ENCODE measurements at regions not wholly inside any gene's neighbourhood (a gene's known extent, or its start where the extent isn't known, plus 50 kb on each side); places are given as distances from the start of the nearest gene placed in this dataset.
A peak's percentile ranks its signal among the peaks of the same experiment; 100 is the strongest.

DNA sequence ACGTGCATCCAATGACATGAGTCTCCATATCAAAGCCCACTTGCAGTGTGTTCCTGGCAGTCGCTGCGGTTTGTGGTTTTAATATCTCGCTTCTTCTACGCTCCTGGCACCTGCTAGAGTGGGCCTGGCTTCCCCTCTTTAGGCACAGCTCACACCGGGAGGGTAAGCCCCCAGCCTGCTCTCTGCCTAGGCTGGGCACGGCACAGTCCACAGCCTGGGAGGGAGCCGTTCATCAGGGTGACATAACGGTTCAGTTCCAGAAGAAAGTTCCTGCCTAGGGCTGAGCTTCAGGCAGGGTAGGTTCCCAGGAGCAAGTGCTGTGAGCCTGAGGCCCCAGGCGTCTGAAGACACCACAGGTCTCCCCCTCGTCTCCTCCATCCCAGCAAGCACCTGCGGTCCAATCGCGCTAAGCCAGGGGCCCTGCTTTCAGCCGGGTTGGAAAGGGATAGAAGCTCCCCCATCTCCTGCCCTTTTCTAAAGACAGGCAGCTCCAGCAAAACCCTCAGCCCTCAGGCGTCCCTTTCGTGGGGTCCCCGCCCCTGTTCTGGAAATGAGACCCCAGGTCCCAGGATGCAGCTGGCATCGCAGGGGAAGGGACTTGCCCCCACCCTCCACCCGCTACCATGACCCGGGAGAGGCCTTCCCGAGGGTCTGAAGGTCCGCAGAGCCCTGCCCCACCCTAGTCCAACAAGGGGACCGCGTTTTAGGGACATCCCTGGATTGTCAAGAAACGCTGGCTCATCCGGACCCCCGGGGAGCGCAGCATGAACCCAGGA is 121.6 kb upstream of the ZNF507 start:
- DNase-seq (ENCODE audit: low read depth in 3 of 3, low spot score in 1 of 3), result no peak

DNA sequence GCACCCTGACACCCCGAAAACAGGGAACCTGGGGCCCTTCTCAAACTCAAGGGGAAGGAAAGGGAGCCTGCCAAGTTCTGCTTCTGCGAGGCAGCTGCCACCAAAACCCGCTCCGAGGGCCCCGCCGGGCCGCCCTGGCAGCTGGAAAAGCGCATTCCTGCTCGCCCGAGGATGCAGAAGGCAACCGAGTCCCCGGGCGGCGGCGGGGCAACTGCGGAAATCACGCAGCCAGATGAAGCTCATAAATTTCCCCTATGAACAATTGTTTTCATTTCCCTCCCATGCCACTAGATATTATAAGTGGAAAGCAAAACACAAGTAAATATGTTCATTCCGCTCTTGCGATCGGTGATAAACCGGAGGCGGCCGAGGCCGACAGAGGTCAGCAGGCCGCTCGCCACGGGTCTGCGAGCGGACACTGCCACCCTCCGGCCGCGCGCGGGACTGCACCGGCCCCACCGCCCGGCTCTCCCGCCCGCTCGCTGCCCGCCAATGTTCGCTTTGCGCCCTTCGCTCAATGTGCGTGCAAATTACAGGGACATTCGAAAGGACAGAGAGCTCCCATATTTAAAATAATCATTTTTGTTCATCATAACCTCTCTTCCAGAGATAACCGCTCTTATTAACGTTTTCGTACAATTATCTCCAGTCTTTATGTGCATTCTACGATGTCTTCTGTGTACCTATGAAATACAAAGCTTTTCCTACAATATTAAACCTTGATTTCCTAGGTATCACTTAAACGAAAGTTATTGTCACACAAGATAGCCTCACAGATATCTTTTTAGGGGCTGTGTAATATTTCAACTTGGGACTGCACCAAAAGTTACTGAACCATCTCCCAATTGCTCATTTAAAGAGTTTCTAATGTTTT is 120.8 kb upstream of the ZNF507 start:
- DNase-seq (ENCODE audit: low read depth in 3 of 3, low spot score in 1 of 3), result peak in 2 of 3 donors; percentile 23 to 55

DNA sequence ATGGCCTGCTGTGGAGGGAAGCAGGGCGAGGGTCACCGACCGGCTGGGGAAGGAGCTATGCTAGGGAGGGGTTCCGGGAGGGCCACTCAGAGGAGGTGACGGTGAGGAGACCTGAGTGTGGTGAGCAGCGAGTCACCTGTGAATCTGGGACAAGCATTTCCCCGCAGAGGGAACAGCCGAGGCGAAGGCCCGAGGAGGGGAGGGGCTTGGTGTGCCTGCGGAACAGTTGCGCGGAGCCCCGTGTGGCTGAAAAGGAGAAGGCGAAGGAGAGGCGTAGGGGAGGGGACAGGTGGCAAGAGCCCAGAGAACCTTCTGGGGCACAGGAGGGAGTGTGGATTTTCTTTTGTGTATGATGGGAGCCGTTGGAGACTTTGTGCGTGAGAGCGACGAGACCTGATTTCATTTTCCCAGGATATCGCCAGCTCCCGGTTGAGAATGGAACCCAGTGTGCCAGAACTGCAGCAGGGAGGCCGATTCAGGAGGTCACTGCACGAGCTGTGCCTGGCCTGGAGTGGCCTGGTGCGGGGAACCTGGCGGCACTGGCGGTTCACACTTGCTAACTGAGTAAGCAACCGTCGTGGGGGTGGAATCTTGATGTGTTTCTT is 117.7 kb upstream of the ZNF507 start:
- DNase-seq (ENCODE audit: low read depth in 3 of 3, low spot score in 1 of 3), result no peak

DNA sequence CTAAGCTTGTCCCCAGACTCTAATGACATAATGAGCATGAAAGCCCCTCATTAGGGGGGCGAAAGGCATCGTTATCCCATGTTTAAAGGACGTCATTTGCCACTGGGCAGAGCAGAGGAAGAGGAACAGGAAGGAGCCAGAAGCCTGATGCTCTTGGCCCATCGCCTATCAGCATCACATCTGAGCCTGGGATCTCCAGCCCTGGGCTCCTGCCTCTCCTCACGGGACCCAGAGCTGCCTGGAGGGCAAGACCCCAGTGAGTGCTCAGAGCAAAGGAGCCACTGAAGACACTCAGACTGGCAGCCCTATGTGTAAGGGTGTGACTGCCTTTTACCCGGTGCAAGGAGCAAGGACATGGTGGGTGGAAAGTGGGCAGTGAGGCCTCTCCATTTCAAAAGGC is 115.0 kb upstream of the ZNF507 start:
- no peak for DNase-seq (ENCODE audit: low read depth in 3 of 3, low spot score in 1 of 3)

DNA sequence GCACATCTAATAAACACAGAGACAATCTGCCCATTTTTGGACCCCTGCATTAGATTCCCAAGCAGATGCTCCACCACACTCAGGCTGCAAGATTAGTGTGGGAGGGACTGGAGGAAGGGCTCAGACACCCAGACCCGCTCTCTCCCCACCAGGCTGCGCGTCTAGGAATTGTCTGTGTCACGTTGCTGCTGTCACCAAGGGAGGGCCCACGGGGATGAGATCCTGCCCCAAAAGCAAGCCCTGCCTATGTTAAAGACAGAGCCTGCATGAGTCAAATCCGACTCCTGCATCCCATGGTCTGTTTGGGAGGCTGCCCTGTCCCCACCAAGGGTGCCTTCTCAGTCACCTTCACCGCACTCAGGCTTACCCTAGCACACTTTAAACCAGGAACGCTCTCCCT is 114.4 kb upstream of the ZNF507 start:
- no peak for DNase-seq (ENCODE audit: low read depth in 3 of 3, low spot score in 1 of 3)

DNA sequence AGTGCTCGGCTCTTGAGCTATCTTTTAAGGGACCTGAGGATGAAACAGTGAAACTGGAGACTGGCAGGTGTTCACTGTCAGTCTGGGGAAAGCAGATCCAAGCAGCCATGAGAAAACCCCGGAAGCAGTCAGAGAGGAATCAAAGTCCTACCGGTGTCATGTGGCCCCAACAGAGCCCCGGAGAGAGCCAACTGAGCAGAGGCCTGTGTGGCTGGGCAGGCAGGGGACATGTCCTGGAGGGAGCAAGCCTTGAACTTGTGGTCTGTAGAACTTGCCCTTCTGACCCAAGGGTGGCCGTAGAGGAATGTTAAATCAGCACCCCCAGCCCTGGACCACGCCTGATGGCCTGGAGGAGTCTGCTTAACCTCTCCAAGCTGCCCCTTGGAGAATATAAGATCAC is 113.7 kb upstream of the ZNF507 start:
- no peak for DNase-seq (ENCODE audit: low read depth in 3 of 3, low spot score in 1 of 3)

DNA sequence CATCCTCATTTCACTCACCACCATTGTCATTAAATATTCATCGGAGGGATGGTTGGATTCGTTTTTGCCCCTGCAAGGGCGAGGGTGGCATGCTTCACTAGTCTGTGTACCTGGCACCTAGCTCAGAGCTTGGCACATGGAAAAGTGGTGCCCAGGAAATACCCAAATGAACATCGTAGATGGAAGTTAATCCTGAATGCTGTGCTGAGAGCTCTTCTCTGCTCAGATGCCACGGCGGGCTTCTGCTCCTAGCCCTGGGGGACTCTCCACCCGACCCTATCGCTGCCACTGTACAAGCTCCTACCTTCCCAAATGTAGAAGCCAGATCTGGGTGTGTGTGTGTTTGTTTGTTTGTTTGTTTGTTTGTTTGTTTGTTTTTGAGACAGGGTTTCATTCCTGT is 113.0 kb upstream of the ZNF507 start:
- no peak for DNase-seq (ENCODE audit: low read depth in 3 of 3, low spot score in 1 of 3)

DNA sequence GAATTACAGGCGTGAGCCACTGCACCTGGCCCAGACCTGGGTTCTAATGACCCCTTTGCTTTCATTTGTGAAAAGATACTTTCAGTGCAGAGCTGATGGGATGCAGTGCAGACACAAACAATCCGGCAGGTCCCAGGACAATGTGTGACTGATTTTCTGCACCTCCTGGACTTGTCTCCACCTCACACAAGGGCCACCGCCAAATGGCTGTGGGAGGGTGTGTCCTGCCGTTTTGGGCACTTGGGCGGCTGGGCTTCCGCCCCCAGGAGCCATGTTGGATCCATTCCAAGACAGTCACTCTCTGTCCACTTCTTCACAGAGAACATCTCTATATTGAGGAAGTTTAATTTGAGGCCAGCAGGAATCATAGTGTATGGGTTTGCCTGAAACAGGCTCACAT is 112.3 kb upstream of the ZNF507 start:
- no peak for DNase-seq (ENCODE audit: low read depth in 3 of 3, low spot score in 1 of 3)

DNA sequence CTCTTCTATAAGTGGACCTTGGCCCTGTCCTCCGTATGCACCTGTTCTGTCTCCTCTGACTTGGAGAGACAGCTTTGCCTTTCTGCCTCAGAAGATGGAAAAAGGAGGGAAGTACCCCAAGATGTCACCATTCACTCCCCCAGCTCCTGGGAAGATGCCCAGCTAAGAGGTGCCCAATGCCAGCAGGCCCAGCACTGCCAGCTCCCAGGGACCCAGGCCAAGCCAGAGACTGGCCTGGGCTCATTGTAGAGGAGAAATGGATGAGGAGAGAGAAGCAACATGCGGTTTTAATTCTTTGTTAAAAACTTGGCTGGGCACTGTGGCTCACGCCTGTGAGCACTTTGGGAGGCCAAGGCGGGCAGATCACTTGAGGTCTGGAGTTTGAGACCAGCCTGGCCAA is 111.5 kb upstream of the ZNF507 start:
- no peak for DNase-seq (ENCODE audit: low read depth in 3 of 3, low spot score in 1 of 3)

DNA sequence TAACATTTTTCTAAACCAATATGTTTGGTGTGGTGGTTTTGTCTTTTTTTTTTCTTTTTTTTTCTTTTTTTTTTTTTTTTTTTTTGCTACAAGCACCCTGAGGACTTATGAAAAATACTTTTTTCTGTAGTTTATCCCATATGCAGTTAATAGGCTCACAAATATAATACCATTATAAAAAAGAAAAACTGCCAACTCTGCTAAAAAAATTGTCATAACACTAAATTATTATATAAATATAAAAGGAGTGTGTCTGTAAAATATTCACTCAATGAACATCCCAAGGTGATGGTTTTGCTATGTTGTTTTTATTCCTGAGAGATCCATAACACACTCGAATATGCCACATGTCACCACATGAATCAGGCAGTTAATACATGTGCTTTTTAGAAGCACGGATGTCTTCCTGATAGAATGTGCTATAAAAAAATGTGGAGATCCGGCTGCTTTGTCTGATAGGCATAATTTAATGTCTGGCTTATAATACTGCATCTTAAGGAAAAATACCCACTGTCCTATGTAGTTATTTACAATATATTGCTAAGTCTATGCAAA is 110.7 kb upstream of the ZNF507 start:
- no peak for DNase-seq (ENCODE audit: low read depth in 3 of 3, low spot score in 1 of 3)

DNA sequence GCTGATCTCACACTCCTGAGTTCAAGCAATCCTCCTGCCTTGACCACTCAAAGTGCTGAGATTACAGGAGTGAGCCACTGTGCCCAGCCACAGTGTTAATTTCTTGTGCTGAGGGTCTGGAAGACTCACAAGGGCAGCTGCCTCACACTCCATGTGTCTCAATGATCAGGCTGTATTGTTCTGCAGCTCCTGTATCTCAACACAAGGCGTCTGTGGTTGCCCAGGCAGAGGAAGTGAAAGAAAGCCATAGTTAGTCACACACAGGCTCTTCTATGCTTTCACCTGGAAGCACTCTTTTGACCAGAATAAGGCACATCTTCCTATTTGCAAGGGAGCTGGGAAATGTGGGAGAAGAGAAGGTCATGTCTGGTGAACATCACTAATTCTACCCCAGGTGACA is 107.3 kb upstream of the ZNF507 start:
- no peak for DNase-seq (ENCODE audit: low read depth in 3 of 3, low spot score in 1 of 3)

DNA sequence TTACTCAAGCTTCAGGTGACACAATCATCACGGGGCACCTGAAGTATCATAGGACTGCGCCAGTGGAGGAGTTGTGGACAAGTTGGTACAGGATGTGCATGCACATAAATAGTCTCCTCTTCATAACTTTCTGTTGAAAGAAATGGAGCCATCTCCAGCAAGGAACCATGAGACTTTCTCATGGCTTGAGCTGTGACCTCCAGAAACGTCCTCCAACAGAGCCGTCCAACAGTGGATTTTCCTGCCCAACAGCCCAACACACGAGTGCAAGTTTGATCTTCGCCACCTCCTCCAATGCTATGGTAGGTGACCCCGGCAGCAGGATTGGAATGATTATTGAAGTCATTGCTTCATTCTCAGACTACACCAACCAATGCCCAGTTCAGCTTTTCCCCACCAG is 105.1 kb upstream of the ZNF507 start:
- no peak for DNase-seq (ENCODE audit: low read depth in 3 of 3, low spot score in 1 of 3)

DNA sequence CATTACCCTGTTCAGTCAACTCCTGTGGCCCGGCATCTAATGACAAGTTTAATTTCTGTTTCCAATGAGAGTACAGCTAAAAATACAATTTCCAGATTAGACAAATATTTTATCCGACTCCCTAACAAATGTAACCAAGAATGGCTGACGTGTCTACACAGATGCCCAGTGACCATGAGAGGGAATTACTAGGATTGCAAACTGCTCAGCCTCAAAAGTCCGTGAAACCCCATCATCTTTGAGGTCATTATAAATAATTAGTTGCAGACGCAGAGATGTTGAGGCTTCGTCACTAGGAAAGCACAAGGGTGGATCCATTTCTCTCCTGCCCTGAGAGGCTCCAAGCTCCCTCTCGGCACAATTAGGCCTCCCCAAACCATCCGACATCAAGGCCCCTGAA is 104.1 kb upstream of the ZNF507 start:
- DNase-seq (ENCODE audit: low read depth in 3 of 3, low spot score in 1 of 3), result no peak

DNA sequence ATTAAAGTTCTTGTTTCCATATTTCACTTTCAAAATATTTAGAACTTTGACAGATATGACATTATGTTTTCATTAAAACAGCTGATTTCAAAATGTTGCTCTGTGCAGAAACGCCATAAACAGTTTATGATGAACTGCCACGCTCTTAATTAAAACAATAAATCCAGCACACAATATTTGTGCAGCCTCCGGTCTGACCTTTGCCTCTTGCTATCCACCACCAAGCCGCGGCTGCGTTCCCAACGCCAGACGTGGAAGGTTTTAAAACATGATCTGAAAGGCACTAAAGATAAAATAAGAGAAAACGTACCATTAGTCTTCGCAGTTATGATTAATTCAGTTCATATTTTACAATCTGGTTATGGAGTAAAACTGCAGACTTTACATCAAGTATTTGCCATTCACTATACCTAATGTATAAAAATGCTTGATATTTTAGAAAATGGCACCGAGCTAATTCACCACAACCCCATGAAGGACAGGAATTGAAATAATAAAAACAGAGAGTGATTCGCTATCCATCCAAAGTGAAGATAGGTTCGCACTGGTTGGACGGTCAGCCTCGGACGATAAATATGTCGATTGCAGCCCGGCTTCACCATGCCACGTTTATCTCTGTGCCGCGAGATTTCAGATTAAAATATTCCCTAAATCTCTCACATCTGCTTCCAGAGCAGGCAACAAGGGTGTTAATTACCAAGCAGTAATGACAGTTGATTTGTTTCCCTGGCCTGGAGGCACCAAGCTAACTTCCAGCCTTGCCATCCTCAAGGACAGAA is 103.3 kb upstream of the ZNF507 start:
- no peak for DNase-seq (ENCODE audit: low read depth in 3 of 3, low spot score in 1 of 3)

DNA sequence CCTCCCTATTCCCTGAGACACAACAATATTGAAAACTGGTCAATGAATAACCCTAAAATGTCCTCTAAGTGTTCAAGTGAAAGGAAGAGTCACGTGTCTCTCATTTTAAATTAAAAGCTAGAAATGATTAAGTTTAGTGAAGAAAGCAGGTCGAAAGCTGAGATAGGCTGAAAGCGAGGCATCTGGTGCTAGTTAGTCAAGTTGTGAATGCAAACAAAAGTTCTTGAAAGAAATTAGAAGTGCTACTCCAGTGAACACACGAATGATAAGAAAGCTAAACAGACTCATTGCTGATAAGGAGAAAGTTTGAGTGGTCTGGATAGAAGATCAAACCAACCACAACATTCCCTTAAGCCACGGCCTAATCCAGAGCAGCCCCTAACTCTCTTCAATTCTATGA is 99.4 kb upstream of the ZNF507 start:
- DNase-seq (ENCODE audit: low read depth in 3 of 3, low spot score in 1 of 3), result no peak

DNA sequence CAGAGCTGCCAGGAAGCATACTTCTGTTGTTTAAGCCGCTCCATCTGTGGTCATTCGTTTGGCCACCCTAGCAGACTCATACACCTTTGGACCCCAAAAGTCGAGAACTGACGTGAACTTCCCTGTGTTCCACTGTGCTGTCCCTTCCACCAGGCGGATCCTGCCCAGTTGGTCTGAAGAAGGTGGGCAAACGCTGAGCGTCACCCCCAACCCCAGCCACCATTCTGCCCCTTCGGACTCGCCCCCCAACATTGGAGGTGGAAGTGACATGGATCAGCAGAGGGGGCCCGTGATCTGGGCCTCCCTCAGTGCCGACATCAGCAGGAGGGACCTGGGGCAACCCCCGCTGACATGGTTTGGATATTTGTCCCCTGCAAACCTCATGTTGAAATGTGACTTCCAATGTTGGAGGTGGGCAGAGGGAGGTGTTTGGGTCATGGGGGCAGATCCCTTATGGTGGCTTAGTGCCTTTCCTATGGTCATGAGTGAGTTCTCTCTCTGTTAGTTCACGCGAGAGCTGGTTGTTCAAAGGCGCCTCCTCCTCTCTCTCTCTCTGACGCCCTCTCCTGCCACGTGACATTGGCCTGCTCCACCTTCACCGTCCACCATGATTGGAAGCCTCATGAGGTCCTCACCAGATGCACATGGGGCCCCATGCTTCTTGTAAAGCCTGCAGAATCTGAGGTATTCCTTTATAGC is 93.6 kb upstream of the ZNF507 start:
- DNase-seq (ENCODE audit: low read depth in 3 of 3, low spot score in 1 of 3), result no peak

DNA sequence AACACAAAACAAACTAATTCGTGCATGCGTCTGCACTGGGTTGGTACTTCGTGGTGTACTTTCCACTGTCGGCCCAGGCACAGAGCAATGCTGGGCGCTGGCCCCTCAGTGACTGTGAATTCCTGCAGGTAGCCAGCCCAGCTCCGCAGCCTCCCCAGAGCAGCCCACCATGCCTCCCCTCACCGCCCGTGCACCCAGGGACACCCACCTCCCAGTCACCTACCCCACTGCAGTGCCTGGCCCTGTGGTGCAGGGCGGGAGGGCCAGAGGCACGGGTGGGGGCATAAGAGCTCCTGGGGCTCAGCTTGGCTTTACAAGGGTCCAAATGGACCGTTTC is 93.1 kb upstream of the ZNF507 start:
- DNase-seq (ENCODE audit: low read depth in 3 of 3, low spot score in 1 of 3), result no peak

DNA sequence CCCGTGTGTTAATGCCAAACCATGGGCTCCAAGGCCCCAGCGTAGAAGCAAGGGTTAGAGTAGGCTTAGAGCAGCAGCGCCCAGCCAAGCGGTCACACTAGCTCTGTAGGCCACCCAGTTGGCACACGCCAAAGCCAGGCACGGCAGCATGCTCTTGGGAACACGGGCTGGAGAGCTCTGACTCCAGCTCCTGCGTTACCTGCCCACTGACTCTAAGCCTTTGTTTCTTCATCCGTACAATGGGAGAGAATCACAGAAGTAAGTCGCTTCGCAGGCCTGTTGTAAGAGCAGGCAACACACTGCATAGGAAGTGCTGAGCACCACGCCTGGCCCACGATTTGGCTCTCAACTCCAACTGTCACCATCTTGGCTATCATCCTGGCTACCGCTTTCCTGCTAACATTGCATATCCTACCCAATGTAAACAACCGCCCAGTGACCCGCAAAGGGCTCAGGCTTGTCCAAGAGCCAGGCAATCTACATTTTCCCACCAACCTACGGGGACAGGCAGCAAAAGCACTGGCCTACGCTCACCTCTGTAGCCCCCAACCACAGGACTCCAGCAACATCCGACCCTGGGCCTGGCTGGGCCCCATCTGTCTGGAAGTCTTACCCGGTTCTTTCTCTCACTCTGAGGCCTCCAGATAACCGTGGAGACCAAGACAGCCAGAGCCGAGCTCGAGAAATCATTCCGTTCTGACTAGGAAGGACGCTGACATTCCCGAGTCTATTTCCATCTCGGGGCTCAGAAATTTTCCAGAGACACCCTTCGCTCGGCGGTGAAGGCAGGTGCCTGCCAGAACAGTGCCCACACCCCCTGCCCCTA is 91.5 kb upstream of the ZNF507 start:
- no peak for DNase-seq (ENCODE audit: low read depth in 3 of 3, low spot score in 1 of 3)

DNA sequence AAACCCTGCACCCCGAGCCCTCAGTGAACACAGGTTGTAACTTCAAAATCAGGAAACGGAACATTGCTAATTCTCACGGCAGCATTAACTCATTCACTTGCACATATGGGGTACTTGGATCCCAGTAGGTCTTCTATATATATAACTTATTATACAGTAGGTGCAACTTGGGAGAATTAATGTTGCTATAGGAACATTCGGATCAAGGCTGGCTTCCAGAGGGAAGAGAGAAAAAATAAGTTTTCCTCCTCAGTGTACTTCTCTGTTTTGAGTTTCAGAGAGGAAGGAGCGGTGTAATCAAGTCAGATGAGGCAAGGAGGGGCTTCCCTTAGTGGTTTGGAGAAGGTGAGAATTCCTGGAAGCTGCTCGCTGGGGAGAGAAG is 90.9 kb upstream of the ZNF507 start:
- no peak for DNase-seq (ENCODE audit: low read depth in 3 of 3, low spot score in 1 of 3)
